ENCODE measurements at regions not wholly inside any gene's neighbourhood (a gene's known extent, or its start where the extent isn't known, plus 50 kb on each side); places are given as distances from the start of the nearest gene placed in this dataset.

DNA sequence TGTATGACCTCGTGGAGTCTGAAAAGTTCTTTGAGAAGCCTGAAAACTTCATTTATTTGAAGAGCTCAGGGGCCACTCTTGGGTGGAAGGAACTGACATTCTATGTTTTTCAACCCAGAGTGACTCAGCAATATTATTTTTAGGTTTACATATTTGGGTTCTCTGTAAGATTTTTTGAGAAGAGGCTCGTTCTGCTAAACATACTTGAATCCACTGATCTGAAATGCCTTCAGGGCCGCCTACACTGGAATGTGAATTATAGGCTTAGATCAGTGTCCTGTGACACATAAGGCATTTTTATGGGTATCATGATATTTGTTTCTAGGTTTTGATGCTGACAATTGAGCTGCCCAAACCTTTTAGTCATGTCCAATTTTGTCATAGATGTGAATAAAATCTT is 86.2 kb downstream of the PSAT1 start:
- Mint-ChIP-seq H3K9me3 (no peaks in the 10 kb centered on the region), H3K4me1 (ENCODE audit: low read depth) (no peaks in the 10 kb centered on the region), H3K27ac (no peak overlapping the region), H3K27me3 (ENCODE audit: low read depth) (peaks cover 5% of the 10 kb centered on the region), H3K4me3 (no peak overlapping the region), H3K36me3 (ENCODE audit: low read depth) (no peaks in the 10 kb centered on the region)
- intact Hi-C loops (cut with micrococcal nuclease) = no loop called here
- DNase-seq = no peak
- CTCF ChIA-PET = no interaction called here

DNA sequence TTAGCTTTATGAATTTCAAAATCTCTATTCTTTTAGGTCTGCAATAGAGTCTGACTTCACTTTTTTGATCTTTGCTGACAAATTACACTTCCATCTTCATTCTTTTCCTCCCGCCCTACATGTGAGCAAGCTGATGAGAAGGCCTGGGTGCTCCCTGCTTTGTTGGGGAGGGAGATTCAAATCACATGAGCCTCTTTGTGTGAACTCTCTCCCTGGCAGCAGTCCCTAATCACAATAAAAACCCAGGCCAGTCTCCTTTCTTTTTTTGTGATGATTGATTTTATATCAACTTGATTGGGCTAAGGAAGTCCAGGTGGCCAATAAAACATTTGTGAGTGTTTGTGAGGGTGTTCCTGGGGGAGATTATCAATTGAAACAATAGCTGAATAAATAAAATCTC is 89.4 kb downstream of the PSAT1 start:
- CTCF ChIA-PET = interaction anchor here (1.0 to 1.9 kb wide), 2 partner anchors 15 to 17 kb away, joined by 3 to 9 read pairs; no protein-coding TSS in a partner anchor
- intact Hi-C loops (cut with micrococcal nuclease) = no loop called here
- DNase-seq = no peak
- H3K27ac Mint-ChIP-seq = no peak overlapping the region
- H3K9me3 Mint-ChIP-seq = no peaks in the 10 kb centered on the region
- H3K27me3 Mint-ChIP-seq (ENCODE audit: low read depth) = peaks cover 5% of the 10 kb centered on the region
- H3K4me1 Mint-ChIP-seq (ENCODE audit: low read depth) = no peaks in the 10 kb centered on the region
- H3K36me3 Mint-ChIP-seq (ENCODE audit: low read depth) = no peaks in the 10 kb centered on the region
- no peak overlapping the region for H3K4me3 Mint-ChIP-seq

DNA sequence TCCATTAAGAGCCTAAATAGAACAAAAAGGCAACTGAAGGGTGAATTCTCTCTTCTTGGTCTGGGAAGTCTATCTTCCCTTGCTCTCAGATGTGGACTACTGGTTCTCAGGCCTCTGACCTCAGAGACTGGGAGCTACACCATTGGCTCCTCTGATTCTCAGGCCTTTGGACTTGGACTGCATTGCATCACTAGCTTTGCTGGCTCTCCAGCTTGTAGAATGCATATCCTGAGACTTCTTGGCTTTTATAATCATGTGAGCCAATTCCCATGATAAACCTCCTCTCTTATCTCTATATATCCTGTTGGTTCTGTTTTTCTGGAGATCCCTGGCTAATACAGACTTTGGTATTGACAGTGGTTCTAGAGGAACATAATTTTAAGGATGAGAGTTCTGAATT is 89.8 kb downstream of the PSAT1 start:
- Mint-ChIP-seq H3K4me1 (ENCODE audit: low read depth) (no peaks in the 10 kb centered on the region), H3K9me3 (no peaks in the 10 kb centered on the region), H3K4me3 (no peak overlapping the region), H3K27me3 (ENCODE audit: low read depth) (peaks cover 5% of the 10 kb centered on the region), H3K27ac (no peak overlapping the region), H3K36me3 (ENCODE audit: low read depth) (no peaks in the 10 kb centered on the region)
- intact Hi-C loops (cut with micrococcal nuclease) = no loop called here
- no peak for DNase-seq
- CTCF ChIA-PET = interaction anchor here (0.7 to 1.0 kb wide), 2 partner anchors 8 to 16 kb away, joined by 3 read pairs; no protein-coding TSS in a partner anchor

DNA sequence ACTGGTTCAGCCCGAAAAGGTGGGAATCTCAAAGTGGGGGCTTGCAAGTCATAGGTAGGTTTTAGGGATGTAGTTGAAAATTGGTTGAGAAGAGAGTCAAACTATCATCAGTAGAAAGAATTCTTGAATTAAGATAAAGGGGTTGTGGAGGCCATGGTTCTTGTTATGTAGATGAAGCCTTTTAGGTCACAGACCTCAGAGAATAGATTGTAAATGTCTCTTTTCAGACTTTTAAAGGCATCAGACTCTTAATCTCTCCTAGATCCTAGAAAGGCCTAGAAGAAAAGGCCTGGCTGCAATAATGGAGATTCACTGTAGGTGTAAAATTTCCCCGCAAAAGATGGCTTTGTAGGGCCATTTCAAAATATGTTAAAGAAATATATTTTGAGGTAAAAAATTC is 96.4 kb downstream of the PSAT1 start:
- Mint-ChIP-seq H3K27ac (no peak overlapping the region), H3K9me3 (peaks cover 10% of the 10 kb centered on the region), H3K4me1 (ENCODE audit: low read depth) (no peaks in the 10 kb centered on the region), H3K4me3 (no peak overlapping the region), H3K27me3 (ENCODE audit: low read depth) (peaks cover 4% of the 10 kb centered on the region), H3K36me3 (ENCODE audit: low read depth) (no peaks in the 10 kb centered on the region)
- CTCF ChIA-PET = no interaction called here
- no peak for DNase-seq
- intact Hi-C loops (cut with micrococcal nuclease) = no loop called here

DNA sequence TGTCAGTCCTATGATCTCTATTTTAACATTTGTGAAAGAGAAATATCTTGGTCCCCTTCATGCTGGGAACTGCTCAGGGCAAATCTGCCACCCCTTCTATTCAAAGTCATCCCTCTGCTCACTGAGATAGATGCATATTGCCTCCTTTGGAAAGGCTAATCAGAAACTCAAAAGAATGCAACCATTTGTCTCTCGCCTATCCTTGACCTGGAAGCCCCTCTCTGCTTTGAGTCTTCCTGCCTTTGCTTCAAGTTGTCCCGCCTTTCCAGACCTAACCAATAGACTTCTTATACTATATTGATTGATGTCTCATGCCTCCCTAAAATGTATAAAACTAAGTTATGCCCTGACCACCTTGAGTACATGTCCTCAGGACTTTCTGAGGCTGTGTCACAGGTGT is 97.0 kb downstream of the PSAT1 start:
- Mint-ChIP-seq H3K4me1 (ENCODE audit: low read depth) (no peaks in the 10 kb centered on the region), H3K27me3 (ENCODE audit: low read depth) (peaks cover 5% of the 10 kb centered on the region), H3K4me3 (no peak overlapping the region), H3K36me3 (ENCODE audit: low read depth) (no peaks in the 10 kb centered on the region), H3K9me3 (peaks cover 10% of the 10 kb centered on the region), H3K27ac (no peak overlapping the region)
- intact Hi-C loops (cut with micrococcal nuclease) = no loop called here
- DNase-seq = no peak
- CTCF ChIA-PET = no interaction called here

DNA sequence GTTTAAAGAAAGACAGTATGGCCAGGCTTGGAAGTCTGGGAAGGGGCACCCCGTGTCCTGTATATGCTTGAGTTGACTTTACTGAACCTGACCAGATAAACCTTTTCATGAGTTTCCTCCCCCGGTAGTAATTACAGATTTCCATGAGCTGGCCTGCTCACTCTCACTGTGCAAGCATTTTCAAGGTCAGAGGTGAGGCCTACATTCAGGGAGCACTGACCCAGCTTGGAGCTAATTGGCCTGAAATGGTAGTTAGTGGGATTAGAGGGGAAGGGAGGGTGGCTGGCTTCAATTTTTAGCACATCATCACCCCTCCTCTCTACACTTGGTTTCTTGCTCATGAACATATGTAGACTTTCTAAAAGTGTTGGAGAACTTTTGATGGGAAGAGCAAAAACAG is 99.2 kb downstream of the PSAT1 start:
- no peak overlapping the region for H3K4me3 Mint-ChIP-seq
- no peaks in the 10 kb centered on the region for H3K4me1 Mint-ChIP-seq (ENCODE audit: low read depth)
- CTCF ChIA-PET = no interaction called here
- H3K36me3 Mint-ChIP-seq (ENCODE audit: low read depth) = no peaks in the 10 kb centered on the region
- peaks cover 10% of the 10 kb centered on the region for H3K9me3 Mint-ChIP-seq
- intact Hi-C loops (cut with micrococcal nuclease) = no loop called here
- no peak overlapping the region for H3K27ac Mint-ChIP-seq
- H3K27me3 Mint-ChIP-seq (ENCODE audit: low read depth) = peaks cover 7% of the 10 kb centered on the region
- no peak for DNase-seq

DNA sequence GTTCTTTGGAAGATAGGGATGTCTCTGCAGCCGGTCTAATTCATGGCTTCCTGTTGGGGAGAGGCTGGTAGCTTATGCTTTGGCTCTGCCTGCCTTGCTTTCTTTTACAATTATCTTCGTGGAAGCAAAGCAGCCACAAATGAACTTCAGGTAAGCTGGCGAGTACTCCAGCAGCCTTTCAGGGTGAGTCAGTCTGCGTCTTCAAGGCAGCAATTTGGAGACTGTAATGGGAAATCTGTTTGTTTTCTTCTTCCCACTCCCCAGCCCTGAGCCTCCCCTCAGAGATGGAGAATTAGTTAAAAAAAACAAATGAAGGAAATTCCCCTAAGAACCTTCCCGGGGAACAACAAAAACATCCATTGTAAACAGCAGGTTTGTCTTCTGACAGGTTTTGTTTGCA is 100.1 kb downstream of the PSAT1 start:
- Mint-ChIP-seq H3K27ac (no peak overlapping the region), H3K36me3 (ENCODE audit: low read depth) (no peaks in the 10 kb centered on the region), H3K9me3 (peaks cover 10% of the 10 kb centered on the region), H3K4me1 (ENCODE audit: low read depth) (no peaks in the 10 kb centered on the region), H3K27me3 (ENCODE audit: low read depth) (peaks cover 7% of the 10 kb centered on the region), H3K4me3 (no peak overlapping the region)
- CTCF ChIA-PET = no interaction called here
- intact Hi-C loops (cut with micrococcal nuclease) = no loop called here
- DNase-seq = no peak

DNA sequence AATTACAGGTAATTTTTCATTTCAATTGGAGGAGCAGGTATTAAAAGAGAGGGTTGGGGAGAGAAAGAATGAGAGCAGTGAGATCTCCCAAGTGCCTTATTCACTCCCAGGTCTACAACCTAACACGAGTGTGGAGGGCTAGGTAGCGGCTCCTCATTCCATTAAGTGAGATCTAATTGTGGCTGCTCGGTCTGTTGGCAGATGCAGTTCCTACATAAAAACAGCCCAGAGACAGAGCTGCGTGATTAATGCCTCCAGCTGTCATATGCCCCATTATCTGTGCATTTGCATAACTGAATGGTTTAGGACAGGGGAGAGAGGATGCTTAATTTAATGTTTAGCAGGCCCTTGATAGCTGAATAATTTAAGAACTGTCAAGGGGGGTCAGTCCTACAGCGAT is 100.5 kb downstream of the PSAT1 start:
- intact Hi-C loops (cut with micrococcal nuclease) = no loop called here
- no peaks in the 10 kb centered on the region for H3K36me3 Mint-ChIP-seq (ENCODE audit: low read depth)
- CTCF ChIA-PET = interaction anchor here (1.7 kb wide), 1 partner anchor 29 kb away, joined by 5 read pairs; no protein-coding TSS in a partner anchor
- peaks cover 7% of the 10 kb centered on the region for H3K27me3 Mint-ChIP-seq (ENCODE audit: low read depth)
- no peaks in the 10 kb centered on the region for H3K4me1 Mint-ChIP-seq (ENCODE audit: low read depth)
- H3K27ac Mint-ChIP-seq = no peak overlapping the region
- DNase-seq = no peak
- H3K4me3 Mint-ChIP-seq = no peak overlapping the region
- peaks cover 10% of the 10 kb centered on the region for H3K9me3 Mint-ChIP-seq

DNA sequence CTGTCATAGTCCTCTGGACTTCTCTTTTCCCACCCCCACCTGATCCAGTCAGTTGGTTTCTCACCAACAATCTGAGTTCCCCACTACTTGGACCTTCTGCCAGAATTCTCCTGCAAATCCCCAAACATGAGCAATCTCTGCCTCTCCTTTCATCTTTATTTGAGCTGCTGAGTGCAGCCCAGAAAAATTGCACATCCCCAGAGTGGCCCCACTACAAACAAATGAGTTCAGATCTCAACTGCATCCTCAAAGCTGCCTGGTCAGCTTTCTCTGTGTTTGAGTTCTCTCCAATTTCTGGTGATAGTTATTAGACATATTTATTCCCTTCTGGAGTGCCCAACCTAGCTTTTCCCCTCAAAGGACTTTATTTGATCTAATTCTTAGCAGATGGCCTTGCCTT is 102.2 kb downstream of the PSAT1 start:
- H3K27ac Mint-ChIP-seq = no peak overlapping the region
- intact Hi-C loops (cut with micrococcal nuclease) = no loop called here
- no peak for DNase-seq
- peaks cover 10% of the 10 kb centered on the region for H3K9me3 Mint-ChIP-seq
- H3K36me3 Mint-ChIP-seq (ENCODE audit: low read depth) = no peaks in the 10 kb centered on the region
- H3K4me1 Mint-ChIP-seq (ENCODE audit: low read depth) = no peaks in the 10 kb centered on the region
- H3K27me3 Mint-ChIP-seq (ENCODE audit: low read depth) = peaks cover 7% of the 10 kb centered on the region
- no peak overlapping the region for H3K4me3 Mint-ChIP-seq
- CTCF ChIA-PET = interaction anchor here (0.6 to 1.7 kb wide), 2 partner anchors 29 to 30 kb away, joined by 3 to 5 read pairs; no protein-coding TSS in a partner anchor

DNA sequence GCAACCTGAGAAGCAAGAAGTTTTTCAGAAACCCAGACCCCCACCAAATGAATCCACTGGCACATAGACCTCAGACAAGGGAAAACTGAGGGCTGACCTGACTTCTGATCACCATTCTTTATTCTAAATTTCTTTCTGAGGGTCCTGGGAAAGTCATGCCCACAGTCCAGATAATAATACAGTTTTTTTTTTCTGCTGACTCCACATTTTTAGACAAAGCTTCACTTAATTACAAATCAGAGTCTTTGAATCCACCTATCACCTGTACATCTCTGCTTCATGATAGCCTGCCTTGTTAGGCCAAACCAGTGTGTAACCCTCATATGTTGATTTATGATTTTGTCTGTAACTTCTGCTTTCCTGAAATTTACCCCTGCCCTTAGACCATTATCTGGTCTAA is 103.6 kb downstream of the PSAT1 start:
- Mint-ChIP-seq H3K4me3 (no peak overlapping the region), H3K27me3 (ENCODE audit: low read depth) (peaks cover 7% of the 10 kb centered on the region), H3K9me3 (peaks cover 3% of the 10 kb centered on the region), H3K36me3 (ENCODE audit: low read depth) (no peaks in the 10 kb centered on the region), H3K27ac (no peak overlapping the region), H3K4me1 (ENCODE audit: low read depth) (no peaks in the 10 kb centered on the region)
- DNase-seq = no peak
- intact Hi-C loops (cut with micrococcal nuclease) = no loop called here
- CTCF ChIA-PET = no interaction called here

DNA sequence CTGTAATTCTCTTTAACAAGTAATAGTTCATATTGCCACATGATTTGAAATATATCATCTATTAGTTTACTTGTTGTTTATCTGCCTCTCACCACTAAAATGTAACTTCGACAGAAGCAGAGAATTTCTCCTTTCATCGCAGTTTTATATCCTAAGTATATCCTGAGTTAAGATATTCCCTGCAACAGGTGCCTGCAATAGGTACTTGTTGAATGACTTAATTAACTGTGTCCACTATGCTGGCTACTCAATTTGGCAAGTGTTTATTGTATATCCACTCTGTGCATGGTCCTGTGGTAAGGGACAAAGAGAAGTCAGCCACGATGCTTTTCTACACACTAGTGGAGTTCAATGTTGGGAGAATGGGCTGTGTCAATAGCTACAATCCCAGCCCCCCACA is 108.5 kb downstream of the PSAT1 start:
- DNase-seq = no peak
- no peaks in the 10 kb centered on the region for H3K4me1 Mint-ChIP-seq (ENCODE audit: low read depth)
- H3K9me3 Mint-ChIP-seq = no peaks in the 10 kb centered on the region
- no peaks in the 10 kb centered on the region for H3K36me3 Mint-ChIP-seq (ENCODE audit: low read depth)
- H3K4me3 Mint-ChIP-seq = no peak overlapping the region
- no peaks in the 10 kb centered on the region for H3K27me3 Mint-ChIP-seq (ENCODE audit: low read depth)
- intact Hi-C loops (cut with micrococcal nuclease) = no loop called here
- H3K27ac Mint-ChIP-seq = no peak overlapping the region
- CTCF ChIA-PET = no interaction called here

DNA sequence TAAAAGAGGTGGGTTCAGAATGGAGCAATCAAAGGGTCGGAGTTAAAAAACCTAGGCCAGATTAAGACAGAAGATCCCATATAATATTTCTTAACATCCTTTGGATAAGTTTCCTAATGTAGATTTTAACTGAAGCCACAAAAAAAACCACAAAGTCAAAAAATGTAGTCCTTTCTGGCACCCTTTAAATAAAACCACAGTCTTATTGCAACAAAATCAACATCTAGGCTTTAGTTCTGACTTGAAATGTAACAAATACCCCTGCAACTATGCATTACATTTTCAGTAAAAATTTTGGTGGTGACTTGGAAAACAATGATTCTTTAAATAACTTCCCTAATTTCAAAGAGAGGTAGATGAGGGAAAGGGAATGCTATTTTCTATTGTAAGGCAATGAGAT is 109.2 kb downstream of the PSAT1 start:
- Mint-ChIP-seq H3K4me1 (ENCODE audit: low read depth) (no peaks in the 10 kb centered on the region), H3K27me3 (ENCODE audit: low read depth) (no peaks in the 10 kb centered on the region), H3K9me3 (no peaks in the 10 kb centered on the region), H3K27ac (no peak overlapping the region), H3K4me3 (no peak overlapping the region), H3K36me3 (ENCODE audit: low read depth) (no peaks in the 10 kb centered on the region)
- intact Hi-C loops (cut with micrococcal nuclease) = no loop called here
- no peak for DNase-seq
- CTCF ChIA-PET = no interaction called here

DNA sequence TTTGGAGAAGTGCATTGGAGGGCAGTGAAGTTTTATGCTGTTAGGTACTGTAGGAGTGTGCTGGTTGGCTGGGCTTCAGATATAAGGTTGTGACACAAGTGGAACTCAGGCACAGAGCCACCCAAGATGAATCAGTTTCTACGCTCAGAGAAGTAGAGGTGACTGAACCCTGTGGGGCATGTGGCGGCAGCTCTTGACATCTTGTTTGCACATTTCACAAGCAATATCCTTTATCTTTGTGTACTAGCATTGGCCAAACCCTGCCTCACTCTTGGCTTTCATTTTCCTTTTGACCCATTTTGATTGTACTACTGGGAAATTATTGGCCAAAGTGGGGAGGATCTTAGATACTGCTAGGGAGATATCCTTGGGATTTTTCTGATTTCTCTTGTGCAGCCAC is 110.0 kb downstream of the PSAT1 start:
- no peaks in the 10 kb centered on the region for H3K4me1 Mint-ChIP-seq (ENCODE audit: low read depth)
- no peaks in the 10 kb centered on the region for H3K9me3 Mint-ChIP-seq
- no peaks in the 10 kb centered on the region for H3K27me3 Mint-ChIP-seq (ENCODE audit: low read depth)
- H3K4me3 Mint-ChIP-seq = no peak overlapping the region
- CTCF ChIA-PET = no interaction called here
- DNase-seq = no peak
- H3K27ac Mint-ChIP-seq = no peak overlapping the region
- H3K36me3 Mint-ChIP-seq (ENCODE audit: low read depth) = no peaks in the 10 kb centered on the region
- intact Hi-C loops (cut with micrococcal nuclease) = no loop called here

All from activated naive CD4-positive, alpha-beta T cell treated with anti-CD3 and anti-CD28 coated beads for 36 hours (primary cell).